ENCODE measurements at regions not wholly inside any gene's neighbourhood (a gene's known extent, or its start where the extent isn't known, plus 50 kb on each side); places are given as distances from the start of the nearest gene placed in this dataset.

GRCh38 chr3:103796068-103796467 lies 1361.3 kb downstream of the ZPLD1 start:
- no peak for TF ChIP-seq CTCF (IDR thresholded peaks at IDR 0.05)
- no peak for TF ChIP-seq POLR2A (IDR thresholded peaks at IDR 0.05)

Measured in body of pancreas (tissue), 4 donors.